Adrenal gland (tissue), 9 donors: ENCODE measurements at regions not wholly inside any gene's neighbourhood (a gene's known extent, or its start where the extent isn't known, plus 50 kb on each side); places are given as distances from the start of the nearest gene placed in this dataset.

Source experiments
- DNase-seq, 7 donors: peaks; one replicate each; pipeline ENCODE4 v3.0.0-alpha.2; 2019 to 2020
- H3K27ac ChIP-seq, 5 donors: fragments of 200-600 bp; sonication (generic) in 4 of 5; 1 replicate in 3 of 5; 2 replicates in 2 of 5; pipeline versions ENCODE4 v1.5.1 to v1.8.0; 2016 to 2020; ENCODE audit warnings: mild to moderate bottlenecking in 1 of 5
- H3K27me3 ChIP-seq: fragments of 200-600 bp; 2 replicates; pipeline ENCODE4 v1.8.0; 2021
- H3K36me3 ChIP-seq, 2 donors: fragments of 200-600 bp; replicated peaks in 1 of 2; 1 replicate in 1 of 2; 2 replicates in 1 of 2; pipeline versions ENCODE4 v1.5.1 to v1.8.0; 2018 to 2022
- H3K4me1 ChIP-seq, 2 donors: fragments of 200-600 bp; replicated peaks in 1 of 2; 1 replicate in 1 of 2; 2 replicates in 1 of 2; pipeline versions ENCODE4 v1.5.1 to v1.8.0; 2018 to 2021
- H3K4me3 ChIP-seq, 4 donors: fragments of 200-600 bp; sonication (generic) in 3 of 4; one replicate each; pipeline ENCODE4 v1.5.1; 2016 to 2018
- H3K9me3 ChIP-seq, 3 donors: fragments of 200-600 bp; sonication (generic) in 1 of 3; replicated peaks in 1 of 3; 1 replicate in 2 of 3; 2 replicates in 1 of 3; pipeline versions ENCODE4 v1.5.1 to v1.8.0; 2016 to 2021
- POLR2A ChIP-seq, 2 donors: fragments of 450-650 bp; IDR thresholded peaks; one replicate each; pipeline ENCODE4 v1.6.1; 2017; ENCODE audit warnings: antibody characterized with exemption in 2 of 2, mild to moderate bottlenecking in 2 of 2, moderate library complexity in 1 of 2
- WGBS, 4 donors: extraction: QIAGEN DNeasy Blood & Tissue Kit in 2 of 4; methylation state at CpG; one replicate each; pipeline versions ENCODE4 v1.1.5 to v1.1.7; 2013 to 2017; 5-methylcytosine and 5-hydroxymethylcytosine counted together
- intact Hi-C, 2 donors: fragments of 100-400 bp; cut with DNase I; formaldehyde crosslinking; loops; one replicate each; pipeline versions ENCODE4 v1.14.1 to v1.15.0; 2022 to 2023
- TF ChIP-seq, protein P1 (sequence below), 6 experiments: fragments of 450-650 bp in 4 of 6; fragments of 200-600 bp in 2 of 6; sonication (generic) in 1 of 6; IDR thresholded peaks; 1 replicate in 5 of 6; 2 replicates in 1 of 6; pipeline versions ENCODE4 v1.5.1 to v1.8.0; 2016 to 2021; ENCODE audit warnings: antibody characterized with exemption in 6 of 6, mild to moderate bottlenecking in 2 of 6, moderate library complexity in 1 of 6
- donor health status: healthy with polysubstance abuse.
- donor health status: Bipolar disorder and iron deficiency.
- donor health status: DM: yes; HTN: yes; CAD: no.
- donor health status: DM: no; HTN: no; CAD: no.
- donor health status: DM: no; HTN: no; CAD: no.

DNA sequence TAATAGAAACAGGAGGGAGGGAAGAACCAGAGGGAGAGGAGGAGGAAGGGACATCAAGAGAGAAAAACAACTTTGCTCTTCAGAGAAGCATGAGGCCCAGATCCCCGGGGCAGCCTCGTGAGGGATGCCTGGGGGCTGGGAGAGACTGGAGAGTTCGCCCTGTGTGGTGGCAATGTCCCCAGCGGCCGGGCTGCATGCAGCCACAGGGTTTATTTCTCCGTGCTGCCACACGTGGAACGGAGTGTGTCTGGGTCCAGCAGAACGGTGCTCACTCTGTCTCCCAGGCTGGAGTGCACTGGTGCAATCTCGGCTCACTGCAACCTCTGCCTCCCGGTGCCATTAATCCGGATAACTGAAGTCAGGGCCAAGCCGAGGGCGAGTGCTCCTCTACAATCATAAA lies 257.7 kb downstream of the ACTR3B start:
- 35 to 45% (median 39%) methylated on average over 8 to 14 of the region's 14 CpGs for WGBS, 4 donors
- no peaks in the 10 kb centered on the region for H3K36me3 ChIP-seq
- TF ChIP-seq POLR2A (IDR thresholded peaks at IDR 0.05): no peak
- TF ChIP-seq, protein P1, sequence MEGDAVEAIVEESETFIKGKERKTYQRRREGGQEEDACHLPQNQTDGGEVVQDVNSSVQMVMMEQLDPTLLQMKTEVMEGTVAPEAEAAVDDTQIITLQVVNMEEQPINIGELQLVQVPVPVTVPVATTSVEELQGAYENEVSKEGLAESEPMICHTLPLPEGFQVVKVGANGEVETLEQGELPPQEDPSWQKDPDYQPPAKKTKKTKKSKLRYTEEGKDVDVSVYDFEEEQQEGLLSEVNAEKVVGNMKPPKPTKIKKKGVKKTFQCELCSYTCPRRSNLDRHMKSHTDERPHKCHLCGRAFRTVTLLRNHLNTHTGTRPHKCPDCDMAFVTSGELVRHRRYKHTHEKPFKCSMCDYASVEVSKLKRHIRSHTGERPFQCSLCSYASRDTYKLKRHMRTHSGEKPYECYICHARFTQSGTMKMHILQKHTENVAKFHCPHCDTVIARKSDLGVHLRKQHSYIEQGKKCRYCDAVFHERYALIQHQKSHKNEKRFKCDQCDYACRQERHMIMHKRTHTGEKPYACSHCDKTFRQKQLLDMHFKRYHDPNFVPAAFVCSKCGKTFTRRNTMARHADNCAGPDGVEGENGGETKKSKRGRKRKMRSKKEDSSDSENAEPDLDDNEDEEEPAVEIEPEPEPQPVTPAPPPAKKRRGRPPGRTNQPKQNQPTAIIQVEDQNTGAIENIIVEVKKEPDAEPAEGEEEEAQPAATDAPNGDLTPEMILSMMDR (IDR thresholded peaks at IDR 0.05): no peak
- H3K27me3 ChIP-seq: no peaks in the 10 kb centered on the region
- no peak for DNase-seq
- H3K4me3 ChIP-seq: no peak overlapping the region
- no peak overlapping the region for H3K27ac ChIP-seq
- no peaks in the 10 kb centered on the region for H3K9me3 ChIP-seq
- no peaks in the 10 kb centered on the region for H3K4me1 ChIP-seq
- intact Hi-C loops: no loop called here

DNA sequence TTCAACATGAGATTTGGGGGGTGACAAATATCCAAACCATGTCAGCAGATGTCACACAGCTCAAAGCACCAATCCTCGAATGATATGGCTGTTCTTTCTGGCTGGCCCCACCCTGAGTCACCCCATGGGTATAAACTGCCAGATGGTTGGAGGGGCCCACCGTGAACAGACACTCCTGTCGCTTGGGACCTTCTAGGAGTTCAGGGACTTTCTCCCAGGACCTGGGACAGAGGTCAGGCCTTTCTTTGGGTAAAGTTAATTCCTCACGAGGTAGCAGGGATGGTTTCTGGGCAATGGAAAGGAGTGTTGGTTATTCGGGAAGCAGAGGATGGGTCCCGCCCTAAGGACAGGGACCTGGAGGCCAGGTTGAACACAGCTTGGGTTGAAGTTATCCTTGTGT lies 262.0 kb downstream of the ACTR3B start:
- Histone ChIP-seq H3K27ac (no peak overlapping the region), H3K9me3 (no peaks in the 10 kb centered on the region), H3K36me3 (no peaks in the 10 kb centered on the region), H3K4me1 (no peaks in the 10 kb centered on the region), H3K27me3 (no peaks in the 10 kb centered on the region), H3K4me3 (no peak overlapping the region)
- TF ChIP-seq POLR2A (IDR thresholded peaks at IDR 0.05): no peak
- TF ChIP-seq, protein P1 (IDR thresholded peaks at IDR 0.05): no peak
- intact Hi-C loops: no loop called here
- 72 to 82% (median 80%) methylated on average over 6 of the region's 6 CpGs for WGBS, 4 donors
- DNase-seq: no peak

DNA sequence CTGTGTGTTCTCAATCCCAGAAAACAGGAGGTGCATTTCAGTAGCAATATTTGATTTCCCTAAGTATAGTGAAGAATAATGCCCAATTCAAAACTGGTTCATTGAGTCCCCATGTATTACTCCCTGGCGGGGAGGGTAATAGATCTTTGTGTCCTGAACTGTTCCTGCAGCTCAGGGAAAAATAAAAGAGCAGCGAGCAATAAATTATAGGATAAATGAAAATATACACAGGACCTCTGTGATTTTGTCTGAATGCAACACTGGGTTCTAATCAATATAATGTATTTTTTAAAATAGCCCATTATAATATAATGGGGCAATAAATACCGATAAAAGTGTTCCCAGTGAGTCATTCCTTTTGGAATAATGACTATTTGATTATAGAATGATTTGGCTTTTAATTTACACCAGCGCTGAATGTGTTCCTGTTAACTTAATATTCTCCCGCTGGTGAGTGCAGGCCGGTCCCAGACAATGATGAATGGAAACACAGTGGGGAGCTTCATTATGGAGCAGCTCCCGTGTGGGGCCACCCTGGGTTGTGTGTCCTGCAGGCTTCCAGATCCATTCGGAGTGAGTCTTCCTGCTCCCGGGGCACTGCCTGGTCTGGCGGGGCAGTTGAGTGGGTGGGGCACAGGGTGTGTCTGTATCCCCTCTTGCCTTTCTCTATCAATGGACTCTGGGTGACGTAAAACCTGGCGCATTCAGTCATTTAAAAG lies 263.1 kb downstream of the ACTR3B start:
- no peak for DNase-seq
- intact Hi-C loops: no loop called here
- TF ChIP-seq POLR2A (IDR thresholded peaks at IDR 0.05): no peak
- Histone ChIP-seq H3K4me1 (no peaks in the 10 kb centered on the region), H3K4me3 (no peak overlapping the region), H3K27me3 (no peaks in the 10 kb centered on the region), H3K9me3 (no peaks in the 10 kb centered on the region), H3K36me3 (no peaks in the 10 kb centered on the region), H3K27ac (no peak overlapping the region)
- 57 to 72% (median 62%) methylated on average over 9 to 12 of the region's 12 CpGs for WGBS, 4 donors

DNA sequence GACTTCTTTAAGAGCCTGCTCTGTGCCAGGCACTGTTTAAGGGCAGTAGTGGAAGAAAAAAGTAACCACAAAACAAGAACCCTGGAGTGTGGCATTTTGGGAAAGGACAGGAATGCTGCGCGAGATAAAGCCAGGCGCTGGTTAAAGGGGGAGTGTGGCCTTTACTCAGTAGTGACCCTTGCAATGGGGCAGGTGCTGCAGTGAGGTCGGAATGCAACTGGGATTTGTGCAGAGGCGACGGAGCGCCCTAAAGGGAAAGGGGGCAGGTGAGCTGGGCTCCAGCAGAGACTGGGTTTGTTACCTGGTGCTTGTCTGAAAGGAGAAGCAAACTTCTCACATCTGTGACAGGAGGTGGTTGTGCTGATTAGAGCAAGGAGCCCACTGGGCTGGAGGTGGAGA lies 263.6 kb downstream of the ACTR3B start:
- TF ChIP-seq POLR2A (IDR thresholded peaks at IDR 0.05): no peak
- TF ChIP-seq, protein P1 (IDR thresholded peaks at IDR 0.05): no peak
- Histone ChIP-seq H3K27me3 (no peaks in the 10 kb centered on the region), H3K27ac (no peak overlapping the region), H3K9me3 (no peaks in the 10 kb centered on the region), H3K4me3 (no peak overlapping the region), H3K4me1 (no peaks in the 10 kb centered on the region), H3K36me3 (no peaks in the 10 kb centered on the region)
- 83 to 92% (median 87%) methylated on average over 7 of the region's 7 CpGs for WGBS, 4 donors
- no peak for DNase-seq
- intact Hi-C loops: no loop called here

DNA sequence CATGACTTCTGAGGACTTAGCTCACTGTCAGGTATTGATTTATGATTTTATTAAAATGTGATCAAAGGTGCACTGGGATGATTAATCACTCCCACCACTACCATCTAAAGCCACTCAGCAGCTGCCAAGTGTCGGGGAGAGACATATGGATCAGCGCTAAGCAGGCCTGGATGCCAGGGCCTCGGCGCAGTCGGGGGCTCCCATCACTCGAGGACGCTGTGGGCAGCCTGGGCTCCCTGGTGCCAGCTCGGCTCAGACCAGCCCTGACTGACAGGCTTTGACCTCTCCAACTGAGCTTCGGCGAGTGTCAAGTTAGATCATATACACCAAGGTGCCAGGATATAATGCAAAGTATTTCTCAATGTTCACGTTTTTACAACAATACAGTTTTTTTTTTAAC lies 267.7 kb downstream of the ACTR3B start:
- 82 to 85% (median 84%) methylated on average over 6 to 11 of the region's 11 CpGs for WGBS, 4 donors
- Histone ChIP-seq H3K4me3 (no peak overlapping the region), H3K27me3 (no peaks in the 10 kb centered on the region), H3K9me3 (no peaks in the 10 kb centered on the region), H3K27ac (no peak overlapping the region), H3K4me1 (no peaks in the 10 kb centered on the region), H3K36me3 (no peaks in the 10 kb centered on the region)
- TF ChIP-seq POLR2A (IDR thresholded peaks at IDR 0.05): no peak
- TF ChIP-seq, protein P1 (IDR thresholded peaks at IDR 0.05): no peak
- DNase-seq: no peak
- intact Hi-C loops: no loop called here
